ENCODE measurements at regions not wholly inside any gene's neighbourhood (a gene's known extent, or its start where the extent isn't known, plus 50 kb on each side); places are given as distances from the start of the nearest gene placed in this dataset.

DNA sequence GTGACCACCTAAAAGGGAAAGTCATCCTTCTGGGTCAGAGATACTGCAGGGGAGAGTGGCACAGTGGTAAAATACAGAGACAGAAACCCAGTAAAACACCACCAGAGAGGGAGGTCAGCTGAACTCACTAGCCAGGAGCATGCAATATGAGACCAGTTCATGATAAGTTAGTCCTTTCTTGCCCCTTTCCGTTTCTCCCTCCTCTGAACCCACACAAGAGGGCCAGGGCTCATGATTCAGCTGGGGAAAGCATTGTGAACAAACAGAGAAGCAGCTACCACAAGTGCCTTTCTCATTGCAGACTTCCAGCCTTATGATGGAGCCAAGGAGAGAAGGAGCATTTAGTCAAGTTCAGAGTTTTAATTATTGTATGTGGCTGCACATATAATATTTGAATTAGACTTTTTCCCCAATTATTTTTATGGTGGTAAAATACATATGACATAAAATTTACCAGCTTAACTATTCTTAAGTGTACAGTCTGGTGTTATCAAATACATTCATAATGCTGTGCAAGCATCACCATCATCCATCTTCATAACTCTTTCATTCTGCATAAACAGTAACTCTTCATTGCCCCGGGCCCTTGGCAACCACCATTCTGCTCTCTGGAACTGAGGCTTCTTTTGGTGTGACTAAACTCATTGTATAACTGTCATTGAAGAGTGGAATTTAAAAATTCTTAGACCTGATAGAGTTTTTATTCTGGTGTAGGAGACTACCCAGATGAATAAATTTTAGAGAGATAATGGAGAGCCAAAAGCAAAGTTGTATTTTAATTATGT is 114.6 kb downstream of the DDIT4L start:
- H3K9ac ChIP-seq: no peak overlapping the region
- TF ChIP-seq, protein P1, sequence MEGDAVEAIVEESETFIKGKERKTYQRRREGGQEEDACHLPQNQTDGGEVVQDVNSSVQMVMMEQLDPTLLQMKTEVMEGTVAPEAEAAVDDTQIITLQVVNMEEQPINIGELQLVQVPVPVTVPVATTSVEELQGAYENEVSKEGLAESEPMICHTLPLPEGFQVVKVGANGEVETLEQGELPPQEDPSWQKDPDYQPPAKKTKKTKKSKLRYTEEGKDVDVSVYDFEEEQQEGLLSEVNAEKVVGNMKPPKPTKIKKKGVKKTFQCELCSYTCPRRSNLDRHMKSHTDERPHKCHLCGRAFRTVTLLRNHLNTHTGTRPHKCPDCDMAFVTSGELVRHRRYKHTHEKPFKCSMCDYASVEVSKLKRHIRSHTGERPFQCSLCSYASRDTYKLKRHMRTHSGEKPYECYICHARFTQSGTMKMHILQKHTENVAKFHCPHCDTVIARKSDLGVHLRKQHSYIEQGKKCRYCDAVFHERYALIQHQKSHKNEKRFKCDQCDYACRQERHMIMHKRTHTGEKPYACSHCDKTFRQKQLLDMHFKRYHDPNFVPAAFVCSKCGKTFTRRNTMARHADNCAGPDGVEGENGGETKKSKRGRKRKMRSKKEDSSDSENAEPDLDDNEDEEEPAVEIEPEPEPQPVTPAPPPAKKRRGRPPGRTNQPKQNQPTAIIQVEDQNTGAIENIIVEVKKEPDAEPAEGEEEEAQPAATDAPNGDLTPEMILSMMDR (conservative IDR thresholded peaks at IDR 0.05; ENCODE audit: low read depth, low read length): no peak
- H3K36me3 ChIP-seq (ENCODE audit: insufficient read depth): no peaks in the 10 kb centered on the region
- H3K4me1 ChIP-seq (ENCODE audit: low read depth, poor library complexity, severe bottlenecking): no peaks in the 10 kb centered on the region
- no peak overlapping the region for H2AFZ ChIP-seq (ENCODE audit: low read depth)
- no peak overlapping the region for H3K4me3 ChIP-seq (IDR thresholded peaks at IDR 0.05; ENCODE audit: insufficient read depth, low read depth, low read length)
- H3K79me2 ChIP-seq (ENCODE audit: insufficient read depth, low read depth): no peaks in the 10 kb centered on the region
- no peaks in the 10 kb centered on the region for H4K20me1 ChIP-seq (ENCODE audit: insufficient read depth)
- H3K27me3 ChIP-seq (ENCODE audit: insufficient read depth, low read depth): no peaks in the 10 kb centered on the region
- H3K4me2 ChIP-seq: no peak overlapping the region
- H3K27ac ChIP-seq: no peak overlapping the region

DNA sequence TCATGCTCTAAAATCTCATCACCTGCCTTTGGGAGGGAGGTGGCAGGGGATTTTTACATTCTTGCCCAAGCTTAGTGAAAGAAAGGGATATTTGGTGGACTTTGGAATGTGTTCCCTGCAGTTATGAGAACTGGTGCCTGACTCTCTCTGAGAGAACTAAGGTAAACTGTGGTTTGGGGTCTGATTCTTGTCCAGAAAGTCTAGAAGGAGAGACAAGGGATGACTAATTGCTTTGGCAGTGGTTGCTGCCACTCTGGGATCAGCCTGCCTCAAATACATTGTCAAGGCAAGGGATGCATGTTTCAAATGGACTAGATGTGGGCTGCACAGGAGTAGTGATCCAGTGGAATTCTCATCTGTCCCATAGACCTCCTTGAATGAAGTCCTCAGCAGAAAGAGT is 115.2 kb downstream of the DDIT4L start:
- no peaks in the 10 kb centered on the region for H3K79me2 ChIP-seq (ENCODE audit: insufficient read depth, low read depth)
- TF ChIP-seq, protein P1 (conservative IDR thresholded peaks at IDR 0.05; ENCODE audit: low read depth, low read length): no peak
- no peak overlapping the region for H2AFZ ChIP-seq (ENCODE audit: low read depth)
- no peak overlapping the region for H3K4me2 ChIP-seq
- no peak overlapping the region for H3K9ac ChIP-seq
- no peaks in the 10 kb centered on the region for H3K36me3 ChIP-seq (ENCODE audit: insufficient read depth)
- no peaks in the 10 kb centered on the region for H3K4me1 ChIP-seq (ENCODE audit: low read depth, poor library complexity, severe bottlenecking)
- no peak overlapping the region for H3K27ac ChIP-seq
- no peak overlapping the region for H3K4me3 ChIP-seq (IDR thresholded peaks at IDR 0.05; ENCODE audit: insufficient read depth, low read depth, low read length)
- H3K27me3 ChIP-seq (ENCODE audit: insufficient read depth, low read depth): no peaks in the 10 kb centered on the region
- no peaks in the 10 kb centered on the region for H4K20me1 ChIP-seq (ENCODE audit: insufficient read depth)

DNA sequence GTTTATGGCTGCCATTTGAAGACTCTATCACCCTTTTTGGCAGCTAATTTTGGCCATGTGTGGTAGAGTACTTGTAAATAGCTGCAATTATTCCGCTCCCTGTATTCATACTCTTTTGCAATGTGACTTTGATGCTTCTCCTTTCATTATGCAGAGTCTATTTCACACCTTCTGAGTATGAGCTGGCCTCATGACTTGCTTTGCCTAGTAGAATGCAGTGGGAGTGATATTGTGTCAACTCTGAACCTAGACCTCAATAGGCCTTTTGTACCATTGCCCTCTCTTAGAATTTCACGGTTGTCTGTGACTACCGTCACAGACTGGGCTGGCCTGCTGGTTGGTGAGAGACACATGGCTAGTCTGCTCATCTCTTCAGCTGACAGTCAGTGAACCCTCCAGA is 118.8 kb downstream of the DDIT4L start:
- H3K4me2 ChIP-seq: no peak overlapping the region
- H3K27ac ChIP-seq: no peak overlapping the region
- TF ChIP-seq, protein P1 (conservative IDR thresholded peaks at IDR 0.05; ENCODE audit: low read depth, low read length): no peak
- H3K27me3 ChIP-seq (ENCODE audit: insufficient read depth, low read depth): no peaks in the 10 kb centered on the region
- no peaks in the 10 kb centered on the region for H3K36me3 ChIP-seq (ENCODE audit: insufficient read depth)
- H3K79me2 ChIP-seq (ENCODE audit: insufficient read depth, low read depth): no peaks in the 10 kb centered on the region
- H2AFZ ChIP-seq (ENCODE audit: low read depth): no peak overlapping the region
- no peak overlapping the region for H3K9ac ChIP-seq
- H3K4me3 ChIP-seq (IDR thresholded peaks at IDR 0.05; ENCODE audit: insufficient read depth, low read depth, low read length): no peak overlapping the region
- H4K20me1 ChIP-seq (ENCODE audit: insufficient read depth): no peaks in the 10 kb centered on the region
- H3K4me1 ChIP-seq (ENCODE audit: low read depth, poor library complexity, severe bottlenecking): no peaks in the 10 kb centered on the region

DNA sequence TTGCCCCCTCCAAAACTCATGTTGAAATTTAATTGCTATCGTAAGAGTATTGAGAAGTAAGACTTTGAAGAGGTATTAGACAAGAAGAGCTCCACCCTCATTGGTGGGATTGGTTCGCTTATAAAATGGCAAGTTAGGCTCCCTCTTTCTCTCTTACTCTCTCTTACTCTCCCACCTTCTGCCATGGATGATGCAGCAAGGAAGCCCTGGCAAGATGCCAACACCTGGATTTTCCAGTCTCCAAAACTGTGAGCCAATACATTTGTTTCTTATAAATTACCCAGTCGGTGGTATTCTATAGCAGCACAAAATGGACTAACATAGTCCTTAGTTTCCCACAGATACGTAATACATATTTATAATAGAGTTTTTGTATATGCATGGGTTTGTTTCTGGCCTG is 119.4 kb downstream of the DDIT4L start:
- H3K79me2 ChIP-seq (ENCODE audit: insufficient read depth, low read depth): no peaks in the 10 kb centered on the region
- no peaks in the 10 kb centered on the region for H3K36me3 ChIP-seq (ENCODE audit: insufficient read depth)
- no peaks in the 10 kb centered on the region for H3K4me1 ChIP-seq (ENCODE audit: low read depth, poor library complexity, severe bottlenecking)
- TF ChIP-seq, protein P1 (conservative IDR thresholded peaks at IDR 0.05; ENCODE audit: low read depth, low read length): no peak
- no peak overlapping the region for H2AFZ ChIP-seq (ENCODE audit: low read depth)
- no peaks in the 10 kb centered on the region for H4K20me1 ChIP-seq (ENCODE audit: insufficient read depth)
- H3K4me3 ChIP-seq (IDR thresholded peaks at IDR 0.05; ENCODE audit: insufficient read depth, low read depth, low read length): no peak overlapping the region
- no peaks in the 10 kb centered on the region for H3K27me3 ChIP-seq (ENCODE audit: insufficient read depth, low read depth)
- no peak overlapping the region for H3K27ac ChIP-seq
- H3K4me2 ChIP-seq: no peak overlapping the region
- H3K9ac ChIP-seq: no peak overlapping the region

Measured in KMS-11 (cell line).